D721Med (cell line): ENCODE measurements at regions not wholly inside any gene's neighbourhood (a gene's known extent, or its start where the extent isn't known, plus 50 kb on each side); places are given as distances from the start of the nearest gene placed in this dataset.
"Not testable (repeated sequence)": the region's sequence is repeated elsewhere in the genome, so short reads cannot be mapped to it uniquely, and the experiment has no call there.

Experiments
- DNase-seq: peaks from one replicate; pipeline ENCODE4 v3.0.0; 2011; ENCODE audit warnings: low spot score; ENCODE audit not compliant: insufficient read length
- FAIRE-seq: peaks from 2 replicates; lab custom pipeline; 2011; peaks lifted over from hg19 to GRCh38; lab: Jason Lieb, UNC

- not testable (repeated sequence) for DNase-seq, FAIRE-seq
Observed at GRCh38 chr2:87648815-87649214, 99.1 kb upstream of the PLGLB2 start.

DNA sequence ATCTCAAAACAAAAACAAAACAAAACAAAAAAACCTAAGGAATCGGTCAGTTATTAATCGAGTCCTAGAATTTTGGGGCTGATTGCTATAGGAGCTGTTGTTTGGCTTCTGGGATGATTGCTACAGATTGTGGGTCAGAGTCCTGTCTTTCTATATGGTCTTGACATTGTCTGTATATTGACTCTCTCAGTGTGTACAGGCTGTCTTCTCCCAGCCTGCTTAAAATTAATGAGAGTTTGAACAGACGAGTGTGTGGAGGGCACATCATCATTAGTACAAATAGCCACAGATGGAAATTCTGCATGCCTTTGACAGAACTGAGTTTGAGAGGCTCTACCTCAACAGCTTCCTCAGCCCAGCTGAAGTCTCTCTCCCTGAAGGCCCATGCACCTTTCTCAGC, 98.0 kb upstream of the PLGLB2 start:
- FAIRE-seq, DNase-seq: not testable (repeated sequence)

GRCh38 chr2:87650837-87651236, 97.0 kb upstream of the PLGLB2 start:
- not testable (repeated sequence) for DNase-seq, FAIRE-seq

- FAIRE-seq, DNase-seq: not testable (repeated sequence)
Observed at GRCh38 chr2:87651589-87651988, 96.3 kb upstream of the PLGLB2 start.

DNA sequence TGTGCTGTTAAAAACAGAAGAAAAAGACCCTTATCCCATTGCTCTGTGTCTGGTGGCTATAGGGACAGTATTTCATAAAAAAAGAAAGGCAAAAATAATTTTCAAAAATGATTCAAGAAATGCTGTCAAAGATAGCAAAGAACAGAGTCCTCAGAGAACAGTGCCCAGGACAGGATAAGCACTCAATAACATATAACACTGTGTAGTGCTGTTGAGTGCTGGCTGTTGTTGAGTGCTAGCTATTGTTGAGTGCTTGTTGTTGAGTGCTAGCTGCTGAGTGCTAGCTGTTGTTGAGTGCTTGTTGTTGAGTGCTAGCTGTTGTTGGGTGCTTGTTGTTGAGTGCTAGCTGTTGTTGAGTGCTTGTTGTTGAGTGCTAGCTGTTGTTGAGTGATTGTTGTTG, 94.5 kb upstream of the PLGLB2 start:
- FAIRE-seq, DNase-seq: not testable (repeated sequence)

DNA sequence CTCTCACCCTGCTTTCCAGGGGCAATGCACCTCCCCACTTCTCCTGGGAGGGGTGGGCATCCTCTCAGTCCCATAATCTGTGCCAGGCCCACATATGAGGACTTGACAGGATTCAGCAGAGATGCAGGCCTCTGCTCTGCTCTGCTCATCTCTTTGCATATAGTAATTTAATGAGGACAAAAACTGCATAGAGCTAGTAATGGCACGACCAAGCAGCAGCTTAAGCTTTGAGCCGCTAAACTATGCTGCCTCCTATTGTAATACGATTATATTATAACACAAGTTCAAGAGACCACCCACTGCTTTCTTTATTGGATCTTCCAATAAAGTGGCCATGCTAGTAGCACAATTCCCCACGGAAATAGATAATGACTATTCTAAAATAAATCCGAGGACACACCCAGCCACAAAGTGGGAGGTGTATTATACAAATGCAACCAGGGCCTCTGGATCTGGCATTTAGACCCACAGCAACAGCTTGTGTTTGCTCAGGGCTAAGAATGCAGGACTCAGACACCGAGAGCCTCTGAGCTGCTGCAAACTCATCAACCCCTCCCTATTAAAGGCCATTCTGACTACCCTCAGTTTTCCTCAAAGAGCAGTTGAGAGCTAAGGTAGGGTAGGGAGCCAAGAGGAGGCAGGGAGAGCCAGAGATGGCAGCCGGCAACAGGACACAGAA, 93.6 kb upstream of the PLGLB2 start:
- not testable (repeated sequence) for FAIRE-seq

GRCh38 chr2:87657915-87658314, 90.0 kb upstream of the PLGLB2 start:
- not testable (repeated sequence) for FAIRE-seq, DNase-seq

More for the DNA sequence above, 93.6 kb upstream of the PLGLB2 start:
- DNase-seq, result not testable (repeated sequence)

GRCh38 chr2:87658357-87658756, 89.5 kb upstream of the PLGLB2 start:
- not testable (repeated sequence) for FAIRE-seq, DNase-seq

GRCh38 chr2:87658976-87659375, 88.9 kb upstream of the PLGLB2 start:
- FAIRE-seq, DNase-seq: not testable (repeated sequence)

DNA sequence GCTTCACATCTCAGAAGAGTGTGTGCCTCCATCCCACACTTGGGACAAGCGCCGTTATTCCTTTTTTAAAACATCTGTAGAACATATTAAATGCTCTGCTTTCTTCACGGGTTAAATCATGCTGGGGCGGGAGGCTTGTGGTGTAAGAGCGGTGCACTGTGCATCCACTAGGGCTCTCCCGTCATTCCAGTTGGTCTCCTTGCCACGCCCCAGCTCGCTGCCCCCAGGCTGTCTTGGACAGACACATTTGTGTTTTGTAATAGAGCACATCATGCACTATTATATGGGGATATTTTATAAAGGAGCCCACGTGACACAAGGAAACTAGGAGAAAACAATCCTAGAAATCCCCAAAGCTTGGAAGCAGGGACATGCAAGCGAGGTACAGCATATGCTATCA, 87.7 kb upstream of the PLGLB2 start:
- DNase-seq, FAIRE-seq: not testable (repeated sequence)

- not testable (repeated sequence) for DNase-seq, FAIRE-seq
Observed at GRCh38 chr2:87662316-87663290, 85.3 kb upstream of the PLGLB2 start.

DNA sequence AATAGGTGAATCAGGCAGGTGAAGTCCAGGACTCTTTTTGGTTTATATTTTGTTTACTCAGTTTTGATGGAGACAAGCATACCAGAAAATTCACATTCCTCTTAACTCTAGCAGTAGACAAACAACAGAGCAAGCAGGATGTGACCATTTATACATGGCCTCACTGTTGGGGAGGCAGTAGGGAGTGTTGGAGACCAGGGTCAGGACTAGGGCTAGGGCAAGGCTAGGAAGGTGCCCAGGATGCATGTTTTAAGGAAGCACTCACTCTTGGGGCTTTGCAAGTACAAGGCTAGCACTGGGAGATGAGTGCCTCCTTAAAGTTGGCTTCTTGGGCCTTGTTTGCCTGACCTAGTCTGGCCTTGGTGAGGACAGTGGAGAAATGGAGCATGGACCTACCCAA, 84.5 kb upstream of the PLGLB2 start:
- not testable (repeated sequence) for FAIRE-seq, DNase-seq

DNA sequence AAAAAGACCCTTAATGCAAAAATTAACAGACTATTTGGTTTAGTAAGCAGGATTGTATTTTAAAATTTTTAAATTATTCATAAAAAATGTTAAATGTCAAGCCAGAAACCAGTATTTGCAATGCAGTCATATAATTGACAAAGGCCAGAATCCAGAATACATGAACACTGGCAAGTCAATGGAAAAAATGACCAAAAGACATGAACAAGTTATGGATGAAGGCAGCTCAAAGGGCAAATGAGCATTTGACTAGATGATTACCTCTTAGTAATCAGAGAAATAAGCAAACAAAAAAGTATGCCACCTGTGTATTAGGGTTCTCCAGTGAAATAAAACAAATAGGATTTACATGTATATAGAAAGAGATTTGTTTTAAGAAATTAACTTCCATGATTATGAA, 80.9 kb upstream of the PLGLB2 start:
- FAIRE-seq, DNase-seq: not testable (repeated sequence)

- not testable (repeated sequence) for DNase-seq, FAIRE-seq
Observed at GRCh38 chr2:87668361-87668760, 79.5 kb upstream of the PLGLB2 start.

DNA sequence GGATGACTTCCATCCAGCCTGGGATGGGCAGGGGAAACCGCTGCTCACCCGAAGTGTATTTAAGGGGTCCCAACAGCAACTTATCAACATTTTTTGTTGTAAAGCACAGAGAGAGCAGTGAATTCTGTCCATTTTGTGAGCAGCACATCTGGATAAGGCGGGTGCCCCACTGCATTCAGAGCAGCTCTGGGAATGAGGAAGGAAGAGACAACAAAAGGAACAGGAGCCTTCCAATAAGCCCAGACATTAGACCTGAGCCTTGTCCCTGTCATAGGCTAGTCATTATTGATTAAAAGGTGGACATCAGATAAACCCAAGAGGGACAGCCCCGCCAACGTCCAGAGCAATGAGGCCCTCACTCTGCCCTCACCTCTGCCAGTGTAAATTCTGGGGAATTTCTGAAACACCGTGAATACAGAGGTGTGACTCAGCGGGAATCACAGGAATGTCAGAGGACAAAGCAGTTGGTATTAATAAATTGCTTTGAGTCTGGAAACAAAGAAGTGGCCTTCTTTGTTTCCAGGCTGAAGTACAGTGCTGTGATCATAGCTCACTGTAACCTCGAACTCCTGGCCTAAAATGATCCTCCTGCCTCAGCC, 78.2 kb upstream of the PLGLB2 start:
- DNase-seq, FAIRE-seq: not testable (repeated sequence)

DNA sequence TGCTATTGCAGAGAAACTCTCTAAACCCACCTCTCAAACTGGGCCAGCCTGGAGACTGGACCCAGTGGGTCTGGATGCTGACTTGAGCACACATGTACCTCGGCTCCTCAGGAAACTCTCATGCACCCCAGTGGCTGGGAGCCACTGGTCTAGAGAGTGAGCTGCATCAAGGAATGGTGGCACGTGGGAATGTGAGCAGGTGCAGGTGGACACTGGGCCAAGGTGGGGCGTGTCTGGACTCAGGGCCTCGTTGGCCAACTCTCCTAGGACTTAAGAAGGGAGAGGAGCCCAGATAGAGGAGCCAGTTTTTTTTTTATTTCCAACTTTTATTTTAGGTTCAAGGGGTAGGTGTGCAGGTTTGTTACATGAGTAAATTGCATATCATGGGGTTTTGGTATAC, 75.5 kb upstream of the PLGLB2 start:
- FAIRE-seq, result not testable (repeated sequence)

DNA sequence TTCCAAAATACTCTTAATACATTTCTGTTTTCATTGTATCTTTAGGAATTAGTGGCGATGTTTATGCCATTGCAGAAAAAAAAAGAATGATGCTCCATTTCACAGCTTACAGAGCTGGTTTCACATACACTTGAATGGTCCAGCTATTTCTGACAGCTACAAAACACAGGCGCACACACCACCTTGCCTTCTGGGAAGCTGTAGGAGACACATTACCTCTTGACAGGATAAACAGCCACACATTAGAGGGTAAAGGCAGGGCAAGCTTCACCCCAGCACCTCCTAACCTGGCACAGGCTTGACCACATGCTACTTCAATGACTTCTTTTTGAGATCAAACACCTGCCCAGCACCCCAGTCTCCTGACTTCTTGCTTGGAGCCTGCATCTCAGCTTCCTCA, 73.2 kb upstream of the PLGLB2 start:
- FAIRE-seq, DNase-seq: not testable (repeated sequence)

More for the DNA sequence above, 75.5 kb upstream of the PLGLB2 start:
- not testable (repeated sequence) for DNase-seq

DNA sequence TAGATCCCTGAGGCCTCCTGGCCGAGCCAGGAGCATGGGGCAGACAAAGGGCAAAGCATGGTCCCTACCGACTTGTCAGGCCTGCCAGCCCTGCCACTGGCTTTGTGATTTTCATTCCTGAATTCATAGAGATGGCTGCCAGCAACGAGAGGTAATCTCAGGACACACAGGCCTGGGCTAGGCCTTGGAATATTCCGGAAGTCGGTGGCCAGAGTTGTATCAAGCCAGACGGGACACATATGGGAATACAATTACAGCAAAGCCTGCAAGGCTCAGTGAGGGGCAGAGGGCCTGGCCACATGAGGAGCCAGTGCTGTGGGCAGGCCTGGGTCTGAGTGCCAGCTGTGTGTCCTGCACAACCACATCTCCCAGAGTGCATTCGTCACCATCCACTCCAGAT, 72.4 kb upstream of the PLGLB2 start:
- DNase-seq, FAIRE-seq: not testable (repeated sequence)

- FAIRE-seq, DNase-seq: not testable (repeated sequence)
Observed at GRCh38 chr2:87677421-87677923, 70.4 kb upstream of the PLGLB2 start.

DNA sequence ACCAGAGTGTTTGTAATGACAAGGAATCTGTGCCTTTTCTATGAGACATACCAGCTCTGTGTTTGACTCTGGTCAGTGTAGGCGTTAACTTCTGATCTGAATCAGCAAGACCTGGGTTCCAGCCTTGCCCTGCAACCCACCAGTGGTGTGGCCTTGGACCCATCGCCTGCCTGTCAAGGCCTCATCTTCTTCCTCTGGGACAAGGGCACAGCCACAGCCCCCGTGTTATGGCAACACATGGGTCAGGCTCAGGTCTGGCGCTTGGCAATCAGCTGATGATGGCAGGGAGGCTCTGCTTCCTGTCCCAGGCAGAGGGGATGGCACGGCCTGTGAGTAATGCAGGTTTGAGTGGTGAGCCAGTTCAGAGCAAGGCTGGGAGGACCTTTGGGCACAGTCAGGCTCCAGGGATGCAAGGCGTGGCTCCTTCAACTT, 69.1 kb upstream of the PLGLB2 start:
- not testable (repeated sequence) for DNase-seq, FAIRE-seq
